ENCODE measurements at regions not wholly inside any gene's neighbourhood (a gene's known extent, or its start where the extent isn't known, plus 50 kb on each side); places are given as distances from the start of the nearest gene placed in this dataset.
A peak's percentile ranks its signal among the peaks of the same experiment; 100 is the strongest.

GRCh38 chr4:126106658-126107057 lies 791.9 kb downstream of the FAT4 start:
- TF ChIP-seq EZH2 (IDR thresholded peaks at IDR 0.05; ENCODE audit: borderline replicate concordance, control insufficient read depth, low read depth, low read length) (no peak), POLR2A (IDR thresholded peaks at IDR 0.05; ENCODE audit: low read depth, low read length) (no peak), CTCF (IDR thresholded peaks at IDR 0.05 in 2 of 3, conservative IDR thresholded peaks at IDR 0.05 in 1 of 3; ENCODE audit: control insufficient read depth in 2 of 3, extremely low read depth in 1 of 3, insufficient read depth in 1 of 3, low read depth in 3 of 3, low read length in 3 of 3) (peak in 1 of 3 experiments; percentile 10; a peak in 1 of 6 replicates)
